CD4-positive, alpha-beta T cell treated with Interleukin-17A for 1 hour (primary cell): ENCODE measurements at regions not wholly inside any gene's neighbourhood (a gene's known extent, or its start where the extent isn't known, plus 50 kb on each side); places are given as distances from the start of the nearest gene placed in this dataset.
"Not testable (repeated sequence)": the region's sequence is repeated elsewhere in the genome, so short reads cannot be mapped to it uniquely, and the experiment has no call there.

ENCODE experiments used
- DNase-seq: peaks from one replicate; pipeline ENCODE4 v3.0.0-alpha.2; 2020

- DNase-seq, result peak; percentile 30
These were observed 95.3 kb upstream of the EGFL6 start for GRCh38 chrX:13474164-13474516.

- DNase-seq, result peak; percentile 30
These were observed 95.8 kb upstream of the EGFL6 start for GRCh38 chrX:13473442-13474163.

DNA sequence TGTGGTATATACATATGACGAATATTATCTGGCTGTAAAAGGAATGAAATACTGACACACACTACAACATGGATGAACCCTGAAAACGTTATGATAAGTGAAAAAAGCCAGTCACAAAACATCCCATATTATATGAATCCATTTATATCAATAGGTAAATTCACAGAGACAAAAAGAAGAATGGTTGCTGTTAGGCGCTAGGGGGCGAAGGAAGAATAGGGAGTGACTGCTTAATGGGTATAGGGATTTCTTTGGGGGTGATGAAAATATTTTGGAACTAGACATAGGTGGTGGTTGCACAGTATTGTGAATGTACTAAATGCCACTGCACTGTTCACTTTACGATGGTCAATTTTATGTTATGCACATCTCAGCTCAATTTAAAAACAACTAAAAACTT, 96.4 kb upstream of the EGFL6 start:
- no peak for DNase-seq

DNA sequence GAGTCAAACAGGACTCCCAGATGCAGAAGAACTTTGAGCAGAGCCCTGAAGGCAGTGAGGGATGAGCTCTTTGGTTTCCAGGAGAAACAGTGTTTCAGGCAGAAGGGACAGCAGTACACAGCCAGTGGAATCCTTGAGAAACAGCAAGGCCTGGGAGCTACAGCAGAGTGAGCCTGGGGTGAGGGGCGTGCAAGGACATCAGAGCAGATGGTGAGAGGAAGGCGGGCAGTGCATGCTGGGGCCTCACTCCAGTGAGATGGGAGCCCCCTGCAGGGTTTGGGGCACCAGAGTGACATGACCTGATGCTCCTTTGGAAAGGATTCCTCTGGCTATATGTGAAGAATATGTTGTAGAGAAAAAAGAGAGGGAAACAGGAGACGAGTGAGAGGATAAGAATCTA, 98.1 kb upstream of the EGFL6 start:
- DNase-seq, result no peak

GRCh38 chrX:13470685-13470977, 98.8 kb upstream of the EGFL6 start:
- DNase-seq, result no peak

GRCh38 chrX:13469963-13470684, 99.3 kb upstream of the EGFL6 start:
- no peak for DNase-seq

- no peak for DNase-seq
These were observed 101.3 kb upstream of the EGFL6 start for GRCh38 chrX:13468096-13468495.

DNA sequence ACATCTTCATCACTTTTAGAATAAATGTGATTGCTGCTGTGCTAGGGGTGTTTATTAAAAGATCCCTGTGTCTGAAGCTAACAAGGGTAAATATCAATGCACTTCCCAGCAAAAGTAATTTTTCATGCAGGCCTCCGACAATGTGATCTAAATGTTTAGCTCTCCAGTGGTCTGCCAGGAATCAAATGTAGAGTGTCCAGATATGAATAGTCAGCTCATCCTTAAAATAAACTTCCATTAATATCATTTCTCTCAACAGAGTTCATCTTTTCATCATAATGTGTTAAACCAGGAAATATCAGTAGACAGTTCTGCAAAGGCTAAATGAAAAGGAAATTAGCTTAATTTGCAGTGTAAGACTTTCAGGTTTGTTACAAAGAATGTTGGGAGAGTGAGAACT, 102.2 kb upstream of the EGFL6 start:
- no peak for DNase-seq

GRCh38 chrX:13464599-13465275, 104.7 kb upstream of the EGFL6 start:
- no peak for DNase-seq

DNA sequence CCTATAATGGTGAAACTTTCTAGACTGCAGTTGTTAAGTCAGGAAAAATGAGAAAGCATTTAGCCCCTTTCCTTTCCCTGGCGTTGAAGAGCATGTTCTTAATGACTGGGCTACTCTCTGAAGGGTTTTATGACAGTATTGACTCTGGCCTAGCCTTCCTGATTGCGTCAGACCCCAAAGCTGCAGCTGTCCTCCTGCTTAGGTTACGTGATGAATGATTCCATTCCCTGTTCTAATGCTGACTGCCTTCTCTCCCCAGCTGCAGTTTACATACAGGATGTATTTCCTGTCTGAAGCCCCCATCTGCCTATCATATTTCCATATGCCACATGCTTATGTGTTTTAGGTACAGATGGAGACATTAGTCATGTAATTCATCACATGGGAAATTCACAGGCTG, 105.8 kb upstream of the EGFL6 start:
- no peak for DNase-seq

GRCh38 chrX:13452283-13452682, 117.1 kb upstream of the EGFL6 start:
- DNase-seq, result no peak

DNA sequence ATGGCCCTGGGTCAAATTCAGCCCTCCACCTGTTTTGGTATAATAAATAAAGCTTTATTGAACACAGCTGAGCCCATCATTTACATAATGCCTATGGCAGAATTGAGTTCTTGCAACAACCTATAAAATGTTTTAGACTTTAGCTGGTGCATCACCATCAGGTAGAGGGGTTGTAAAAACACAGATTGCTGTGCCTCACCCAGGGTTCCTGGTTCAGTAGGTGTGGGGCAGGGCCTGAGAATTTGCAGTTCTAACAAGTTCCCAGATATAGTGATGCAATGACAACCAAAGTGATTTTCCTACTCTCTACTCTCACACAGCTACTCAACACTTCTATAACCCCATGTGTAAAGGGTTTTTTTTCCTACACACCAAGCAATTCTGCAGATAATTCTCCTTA, 120.0 kb upstream of the EGFL6 start:
- no peak for DNase-seq

DNA sequence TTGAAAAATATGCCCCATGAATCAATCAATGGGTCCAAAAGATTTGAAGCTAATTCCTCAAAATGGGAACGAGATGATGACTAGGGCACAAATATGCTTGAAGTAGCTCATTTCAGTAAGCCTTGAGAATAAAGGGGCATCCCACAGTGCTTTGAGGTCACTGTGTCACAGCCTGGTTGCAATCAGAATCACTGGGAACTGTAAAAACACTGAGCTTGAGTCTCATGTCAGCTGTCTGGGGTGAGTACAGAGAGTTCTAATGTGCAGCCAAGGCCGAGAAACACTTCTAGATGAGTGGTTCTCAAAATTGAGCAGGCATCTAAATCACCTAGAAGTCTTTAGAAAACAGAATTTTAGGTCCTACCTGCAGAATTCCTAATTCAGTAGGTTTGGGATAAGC, 120.5 kb upstream of the EGFL6 start:
- no peak for DNase-seq

- not testable (repeated sequence) for DNase-seq
These were observed 121.8 kb upstream of the ATXN3L start for GRCh38 chrX:13441608-13442007.

GRCh38 chrX:13440176-13440575, 120.3 kb upstream of the ATXN3L start:
- no peak for DNase-seq

- DNase-seq, result no peak
These were observed 113.4 kb upstream of the ATXN3L start for GRCh38 chrX:13433298-13433605.

DNA sequence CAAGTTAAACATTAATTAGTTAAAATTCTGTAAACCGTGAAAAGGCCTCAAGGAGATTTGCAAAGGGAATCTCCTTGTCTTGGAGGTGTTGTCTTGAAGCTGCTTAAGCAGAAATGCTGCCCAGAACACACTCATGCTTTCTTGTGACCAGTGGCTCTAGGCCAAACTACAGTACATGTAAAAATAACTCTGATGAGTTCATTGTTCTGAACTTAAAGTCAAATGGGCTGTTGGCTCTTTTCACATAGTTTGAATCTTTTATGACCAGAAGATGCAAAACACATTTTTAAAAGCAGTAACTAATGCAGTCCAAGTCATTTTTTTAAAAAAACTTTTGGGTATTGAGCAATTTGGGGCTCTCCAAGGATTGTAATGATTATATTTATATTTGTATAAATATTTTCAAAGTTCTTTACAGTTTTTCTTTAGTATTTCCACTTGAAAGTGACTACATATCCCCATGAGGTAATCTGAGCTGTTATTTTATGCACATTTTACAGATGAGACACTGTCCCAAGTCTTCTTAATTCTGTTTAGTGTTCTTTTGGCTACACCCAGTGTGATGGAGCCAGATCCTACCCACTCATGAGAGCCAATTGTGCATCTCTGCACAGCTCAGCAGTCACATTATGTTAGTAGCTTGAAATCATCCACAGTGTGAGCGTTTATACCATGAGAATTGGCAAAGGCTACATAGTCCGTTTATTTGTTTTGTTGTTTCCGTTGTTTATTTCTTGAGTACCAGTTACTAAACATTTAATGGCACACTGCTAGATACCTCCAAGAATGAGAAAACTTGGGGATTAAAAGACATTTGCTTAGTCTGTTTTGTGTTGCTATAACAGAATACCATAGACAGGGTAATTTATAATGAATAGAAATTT, 112.8 kb upstream of the ATXN3L start:
- DNase-seq, result no peak

DNA sequence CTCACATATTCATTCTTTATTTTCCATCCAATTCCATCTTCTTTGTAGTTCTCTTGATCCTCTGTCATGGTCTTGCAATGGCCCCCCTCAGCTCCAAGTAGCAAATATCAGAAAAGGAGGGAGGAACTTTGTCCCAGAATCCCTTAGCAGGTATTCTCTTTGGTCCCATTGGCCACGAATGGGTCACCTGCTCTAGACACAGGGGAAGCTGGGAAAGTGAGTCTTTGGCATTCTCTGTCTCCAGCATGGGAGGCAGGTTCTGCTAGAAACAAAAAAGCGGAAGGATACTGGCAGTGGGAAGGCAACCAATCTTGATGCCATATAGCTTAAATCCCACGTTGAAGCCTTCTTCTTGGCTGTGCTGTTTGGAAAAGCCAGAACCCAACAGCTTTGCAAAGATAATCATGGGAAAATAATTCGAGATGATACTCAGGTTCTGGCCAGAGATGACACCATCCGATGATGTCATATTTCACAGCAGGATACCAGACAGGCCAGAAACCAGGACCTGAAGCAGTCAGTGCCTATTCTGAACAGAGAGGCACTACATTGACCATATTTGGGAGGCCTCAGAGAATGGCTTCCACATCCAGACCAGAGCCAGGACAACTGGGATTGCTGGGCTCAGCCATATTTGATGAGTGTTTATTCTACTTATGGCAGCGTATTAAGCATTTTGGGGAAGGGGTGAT, 110.4 kb upstream of the ATXN3L start:
- no peak for DNase-seq

GRCh38 chrX:13428053-13428786, 108.4 kb upstream of the ATXN3L start:
- DNase-seq, result no peak

DNA sequence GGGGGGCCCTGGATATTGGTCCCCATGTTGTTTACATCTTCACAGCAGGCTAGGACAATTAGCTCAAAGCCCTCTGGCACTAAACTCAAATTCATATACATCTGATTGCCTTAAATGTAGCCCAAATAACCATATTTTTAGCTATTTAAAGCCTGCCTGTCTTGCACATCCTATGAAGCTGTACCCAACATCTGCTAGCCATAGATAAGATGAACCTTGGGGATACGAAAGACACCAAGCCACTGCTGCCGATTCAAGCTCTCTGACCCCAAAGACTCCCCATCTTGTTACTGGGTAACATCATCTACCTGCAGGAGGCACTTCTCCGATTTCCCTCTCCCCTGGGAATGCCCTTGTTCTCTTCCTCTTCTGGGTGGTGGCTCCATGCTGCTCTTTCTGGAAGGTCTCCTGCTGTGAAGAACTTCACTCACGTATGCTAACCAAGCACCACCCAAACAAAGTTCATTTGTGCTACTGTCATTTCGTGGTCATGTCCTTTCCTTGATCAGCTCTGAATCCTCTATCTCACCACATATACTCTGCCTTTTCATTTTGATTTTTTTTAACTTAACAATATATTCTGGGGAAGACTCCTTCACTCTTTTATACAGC, 107.7 kb upstream of the ATXN3L start:
- no peak for DNase-seq

GRCh38 chrX:13420545-13421183, 100.8 kb upstream of the ATXN3L start:
- no peak for DNase-seq
